Transverse colon (tissue), 4 donors: ENCODE measurements at regions not wholly inside any gene's neighbourhood (a gene's known extent, or its start where the extent isn't known, plus 50 kb on each side); places are given as distances from the start of the nearest gene placed in this dataset.

Experiments used
- EP300 ChIP-seq: sonication (generic); formaldehyde crosslinking; IDR thresholded peaks from one replicate; pipeline ENCODE4 v1.6.1; 2017; ENCODE audit warnings: antibody characterized with exemption, low read depth
- POLR2A ChIP-seq: fragments of 450-650 bp; IDR thresholded peaks from one replicate; pipeline ENCODE4 v1.6.1; 2016; ENCODE audit warnings: antibody characterized with exemption, mild to moderate bottlenecking, moderate library complexity
- POLR2AphosphoS5 ChIP-seq, 3 donors: sonication (generic); formaldehyde crosslinking; IDR thresholded peaks; one replicate each; pipeline ENCODE4 v1.6.1; 2016; ENCODE audit warnings: antibody characterized with exemption in 3 of 3
- TF ChIP-seq, protein P1 (sequence below), 5 experiments: fragments of 200-600 bp in 3 of 5; fragments of 450-650 bp in 2 of 5; sonication (generic) in 3 of 5; IDR thresholded peaks; 1 replicate in 2 of 5; 2 replicates in 3 of 5; pipeline ENCODE4 v1.5.1; 2016 to 2017; ENCODE audit warnings: antibody characterized with exemption in 5 of 5, inconsistent platforms in 3 of 5, mild to moderate bottlenecking in 2 of 5, moderate library complexity in 1 of 5

DNA sequence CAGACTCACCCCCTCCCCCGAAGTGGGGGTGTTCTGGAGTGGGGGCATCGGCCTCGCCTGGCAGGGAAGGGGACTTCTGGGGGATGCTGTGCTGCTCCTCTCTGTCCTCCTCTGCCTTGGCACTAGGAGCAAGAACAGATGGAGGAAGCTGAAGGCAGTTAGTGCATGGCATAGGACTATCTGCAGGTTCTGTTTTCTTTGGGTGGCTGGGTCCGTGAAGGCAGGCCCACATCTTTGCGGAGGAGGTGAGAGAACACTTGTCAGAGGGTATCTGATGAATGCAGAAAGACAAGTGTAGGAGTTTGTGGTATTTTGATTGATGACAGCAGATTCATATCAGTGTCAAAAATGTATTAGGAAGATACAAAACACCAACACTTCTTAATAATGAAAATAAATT lies 411.4 kb downstream of the TSN start:
- TF ChIP-seq, protein P1, sequence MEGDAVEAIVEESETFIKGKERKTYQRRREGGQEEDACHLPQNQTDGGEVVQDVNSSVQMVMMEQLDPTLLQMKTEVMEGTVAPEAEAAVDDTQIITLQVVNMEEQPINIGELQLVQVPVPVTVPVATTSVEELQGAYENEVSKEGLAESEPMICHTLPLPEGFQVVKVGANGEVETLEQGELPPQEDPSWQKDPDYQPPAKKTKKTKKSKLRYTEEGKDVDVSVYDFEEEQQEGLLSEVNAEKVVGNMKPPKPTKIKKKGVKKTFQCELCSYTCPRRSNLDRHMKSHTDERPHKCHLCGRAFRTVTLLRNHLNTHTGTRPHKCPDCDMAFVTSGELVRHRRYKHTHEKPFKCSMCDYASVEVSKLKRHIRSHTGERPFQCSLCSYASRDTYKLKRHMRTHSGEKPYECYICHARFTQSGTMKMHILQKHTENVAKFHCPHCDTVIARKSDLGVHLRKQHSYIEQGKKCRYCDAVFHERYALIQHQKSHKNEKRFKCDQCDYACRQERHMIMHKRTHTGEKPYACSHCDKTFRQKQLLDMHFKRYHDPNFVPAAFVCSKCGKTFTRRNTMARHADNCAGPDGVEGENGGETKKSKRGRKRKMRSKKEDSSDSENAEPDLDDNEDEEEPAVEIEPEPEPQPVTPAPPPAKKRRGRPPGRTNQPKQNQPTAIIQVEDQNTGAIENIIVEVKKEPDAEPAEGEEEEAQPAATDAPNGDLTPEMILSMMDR (IDR thresholded peaks at IDR 0.05), result no peak
- TF ChIP-seq POLR2AphosphoS5 (IDR thresholded peaks at IDR 0.05) (no peak), EP300 (no peak), POLR2A (no peak)
